AG04450 (cell line): ENCODE measurements at regions not wholly inside any gene's neighbourhood (a gene's known extent, or its start where the extent isn't known, plus 50 kb on each side); places are given as distances from the start of the nearest gene placed in this dataset.
A peak's percentile ranks its signal among the peaks of the same experiment; 100 is the strongest.

Source experiments
- CTCF ChIA-PET: fragments of 300-600, 350-600 bp; formaldehyde crosslinking; extraction: SDS; loops from one replicate; lab custom pipeline; 2022; ENCODE audit warnings: antibody characterized with exemption, inconsistent platforms; lab: Charles Lee
- POLR2A ChIA-PET: fragments of 350-600 bp; formaldehyde crosslinking; extraction: SDS; loops from one replicate; lab custom pipeline; 2021; ENCODE audit warnings: antibody characterized with exemption, inconsistent platforms; lab: Yijun Ruan, JAX
- DNase-seq: peaks from one replicate; pipeline ENCODE4 v3.0.0-alpha.2; 2011; ENCODE audit warnings: low read depth, low spot score
- H3K27ac ChIP-seq: one replicate; pipeline ENCODE4 v1.5.1; 2012; ENCODE audit warnings: low read depth, low read length, control low read depth
- H3K27me3 ChIP-seq: one replicate; pipeline ENCODE4 v1.6.0; 2012; ENCODE audit warnings: low read length; ENCODE audit not compliant: control insufficient read depth, insufficient read depth
- H3K4me3 ChIP-seq: 2 replicates; pipeline ENCODE4 v1.5.1; 2011; ENCODE audit warnings: mild to moderate bottlenecking, low read depth, low read length, control low read depth
- H3K9me3 ChIP-seq: 2 replicates; pipeline ENCODE4 v1.5.1; 2012; ENCODE audit warnings: low read length; ENCODE audit not compliant: control insufficient read depth, insufficient read depth
- CTCF ChIP-seq: IDR thresholded peaks from 2 replicates; pipeline ENCODE4 v1.5.1; 2011; ENCODE audit warnings: low read depth, low read length, control low read depth, inconsistent platforms

GRCh38 chr10:64476506-64476905 is 955.3 kb downstream of the REEP3 start:
- ChIA-PET POLR2A (no interaction called here), CTCF (no interaction called here)

GRCh38 chr10:64477791-64478190 is 956.6 kb downstream of the REEP3 start:
- Histone ChIP-seq H3K27ac (no peak overlapping the region), H3K9me3 (no peaks in the 10 kb centered on the region), H3K27me3 (no peaks in the 10 kb centered on the region), H3K4me3 (no peak overlapping the region)
- POLR2A ChIA-PET: no interaction called here
- no peak for TF ChIP-seq CTCF
- CTCF ChIA-PET: no interaction called here
- DNase-seq: no peak

More at GRCh38 chr10:64476506-64476905, 955.3 kb downstream of the REEP3 start:
- Histone ChIP-seq H3K4me3 (no peak overlapping the region), H3K9me3 (no peaks in the 10 kb centered on the region), H3K27me3 (no peaks in the 10 kb centered on the region), H3K27ac (no peak overlapping the region)
- TF ChIP-seq CTCF: no peak
- DNase-seq: no peak

- CTCF ChIA-PET: no interaction called here
- POLR2A ChIA-PET: no interaction called here
- Histone ChIP-seq H3K9me3 (no peaks in the 10 kb centered on the region), H3K27me3 (no peaks in the 10 kb centered on the region), H3K27ac (no peak overlapping the region), H3K4me3 (no peak overlapping the region)
- no peak for DNase-seq
- no peak for TF ChIP-seq CTCF
These were observed 963.7 kb downstream of the REEP3 start for GRCh38 chr10:64484811-64485330.

GRCh38 chr10:64486149-64486548 is 964.9 kb downstream of the REEP3 start:
- Histone ChIP-seq H3K4me3 (no peak overlapping the region), H3K27me3 (no peaks in the 10 kb centered on the region), H3K9me3 (no peaks in the 10 kb centered on the region), H3K27ac (no peak overlapping the region)
- CTCF ChIA-PET: no interaction called here
- peak; percentile 20 for DNase-seq
- no peak for TF ChIP-seq CTCF
- POLR2A ChIA-PET: no interaction called here

DNA sequence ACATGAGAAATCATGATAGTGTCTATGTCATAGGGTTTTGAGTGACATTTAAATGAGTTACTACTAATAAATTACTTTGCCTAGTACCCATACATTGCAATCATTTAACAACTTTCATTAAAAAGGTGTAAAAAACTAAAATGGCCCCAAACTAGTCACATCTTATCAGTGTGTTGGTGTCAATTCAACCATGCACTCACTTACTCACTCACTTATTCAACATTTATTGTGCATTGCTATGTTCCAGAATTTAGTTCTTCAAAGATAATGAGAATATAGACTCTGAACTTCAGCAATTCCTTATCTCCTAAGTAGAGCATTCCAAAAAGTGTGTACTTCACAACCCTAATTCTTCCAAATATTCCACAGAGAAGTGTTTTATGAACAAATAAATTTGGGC is 965.7 kb downstream of the REEP3 start:
- POLR2A ChIA-PET: no interaction called here

More for the DNA sequence above, 965.7 kb downstream of the REEP3 start:
- DNase-seq: no peak
- Histone ChIP-seq H3K27ac (no peak overlapping the region), H3K9me3 (no peaks in the 10 kb centered on the region), H3K27me3 (no peaks in the 10 kb centered on the region), H3K4me3 (no peak overlapping the region)
- CTCF ChIA-PET: no interaction called here
- TF ChIP-seq CTCF: no peak
